HepG2 (cell line): ENCODE measurements at regions not wholly inside any gene's neighbourhood (a gene's known extent, or its start where the extent isn't known, plus 50 kb on each side); places are given as distances from the start of the nearest gene placed in this dataset.

Source experiments
- ATAC-seq: fragments of 200-7000 bp; cut with Tn5 transposase; 3 replicates; pipeline ENCODE4 v1.9.1; 2020; ENCODE audit warnings: mild to moderate bottlenecking, moderate library complexity
- BruUV-seq: library from RNA; stranded (reverse); fragments of 400-500 nt; replicated peaks from 2 replicates; lab custom pipeline; 2021; lab: Mats Ljungman, UMichigan
- CTCF ChIA-PET: fragments of 300-600 bp; formaldehyde crosslinking; extraction: SDS; loops from one replicate; lab custom pipeline; 2021; ENCODE audit warnings: low total read pairs, inconsistent platforms, low intra/inter-chr PET ratio; lab: Yijun Ruan, JAX
- POLR2A ChIA-PET: fragments of 350-600 bp; sonication (Branson Sonifier 250); formaldehyde crosslinking; loops from one replicate; lab custom pipeline; 2020; ENCODE audit warnings: antibody characterized with exemption, inconsistent platforms; lab: Yijun Ruan, JAX
- DNase-seq: peaks from one replicate; pipeline ENCODE4 v3.0.0-alpha.2; 2015; ENCODE audit warnings: low spot score
- FAIRE-seq: peaks from 3 replicates; lab custom pipeline; 2011; peaks lifted over from hg19 to GRCh38; lab: Jason Lieb, UNC
- H2AFZ ChIP-seq: one replicate; pipeline ENCODE4 v1.6.1; 2011; ENCODE audit warnings: low read length, inconsistent platforms
- H3K27ac ChIP-seq: fragments of 300-600 bp; 3 replicates; pipeline ENCODE4 v1.8.0; 2011; ENCODE audit warnings: mixed run types, mild to moderate bottlenecking, mixed read lengths, low read length, inconsistent platforms; ENCODE audit not compliant: insufficient read depth; ENCODE audit errors: extremely low read length
- H3K27me3 ChIP-seq, 2 experiments: fragments of 200-600 bp in 1 of 2; 2 replicates in 1 of 2; 3 replicates in 1 of 2; pipeline versions ENCODE4 v1.6.0 to v1.8.0; 2011; ENCODE audit warnings: low read length in 2 of 2, mild to moderate bottlenecking in 2 of 2, moderate library complexity in 2 of 2, inconsistent platforms in 1 of 2; ENCODE audit not compliant: insufficient read depth in 2 of 2, control insufficient read depth in 1 of 2
- H3K36me3 ChIP-seq, 2 experiments: fragments of 200-600 bp in 1 of 2; replicated peaks in 1 of 2; 2 replicates in 1 of 2; 3 replicates in 1 of 2; pipeline versions ENCODE4 v1.5.1 to v1.8.0; 2011; ENCODE audit warnings: low read length in 2 of 2, inconsistent platforms in 1 of 2; ENCODE audit not compliant: insufficient read depth in 2 of 2, control insufficient read depth in 1 of 2
- H3K4me1 ChIP-seq: 2 replicates; pipeline ENCODE4 v1.5.1; 2012; ENCODE audit warnings: low read length, inconsistent platforms; ENCODE audit not compliant: insufficient read depth
- H3K4me2 ChIP-seq: 2 replicates; pipeline ENCODE4 v1.6.0; 2011; ENCODE audit warnings: low read depth, low read length, inconsistent platforms
- H3K4me3 ChIP-seq, 3 experiments: fragments of 200-600 bp in 1 of 3; sonication (generic), shearing (Covaris generic) in 1 of 3; replicated peaks in 1 of 3; 2 replicates each; pipeline ENCODE4 v1.5.1; 2011 to 2016; ENCODE audit warnings: low read length in 3 of 3, inconsistent platforms in 2 of 3, low read depth in 2 of 3, mild to moderate bottlenecking in 2 of 3, control low read depth in 1 of 3, mixed read lengths in 1 of 3; ENCODE audit not compliant: insufficient read depth in 1 of 3
- H3K79me2 ChIP-seq: one replicate; pipeline ENCODE4 v1.6.1; 2011; ENCODE audit warnings: low read length, inconsistent platforms; ENCODE audit not compliant: insufficient read depth
- H3K9ac ChIP-seq: 2 replicates; pipeline ENCODE4 v1.6.0; 2011; ENCODE audit warnings: mild to moderate bottlenecking, low read depth, low read length, inconsistent platforms; ENCODE audit not compliant: insufficient read depth
- H3K9me3 ChIP-seq: 2 replicates; pipeline ENCODE4 v1.5.1; 2012; ENCODE audit warnings: mild to moderate bottlenecking, low read length
- H4K20me1 ChIP-seq: 2 replicates; pipeline ENCODE4 v1.6.0; 2011; ENCODE audit warnings: inconsistent platforms, mild to moderate bottlenecking, low read length, moderate library complexity; ENCODE audit not compliant: insufficient read depth
- FOXK2 ChIP-seq: fragments of 450-650 bp; IDR thresholded peaks from 2 replicates; pipeline ENCODE4 v1.6.1; 2016
- MTA3 ChIP-seq: sonication (generic); formaldehyde crosslinking; IDR thresholded peaks from 2 replicates; pipeline ENCODE4 v1.4.0; 2020; ENCODE audit warnings: missing genetic modification reagents
- TCF7 ChIP-seq: sonication (generic); IDR thresholded peaks from 2 replicates; pipeline ENCODE4 v1.6.1; 2016; ENCODE audit warnings: antibody characterized with exemption, low read depth
- ZBTB3 ChIP-seq: sonication (generic); formaldehyde crosslinking; IDR thresholded peaks from 2 replicates; pipeline ENCODE4 v1.4.0; 2020; ENCODE audit warnings: low read depth, mild to moderate bottlenecking, moderate library complexity, missing genetic modification reagents, borderline replicate concordance
- ZFP90 ChIP-seq: sonication (generic); formaldehyde crosslinking; IDR thresholded peaks from 2 replicates; pipeline ENCODE4 v1.8.0; 2022; ENCODE audit warnings: missing genetic modification reagents, mild to moderate bottlenecking, inconsistent platforms, borderline replicate concordance
- ZNF12 ChIP-seq: sonication (generic); formaldehyde crosslinking; IDR thresholded peaks from 2 replicates; pipeline ENCODE4 v1.5.0; 2020; ENCODE audit warnings: missing genetic modification reagents
- ZNF207 ChIP-seq: fragments of 450-650 bp; IDR thresholded peaks from 2 replicates; pipeline ENCODE4 v1.6.1; 2016; ENCODE audit warnings: antibody characterized with exemption, borderline replicate concordance
- ZNF292 ChIP-seq: sonication (generic); formaldehyde crosslinking; IDR thresholded peaks from 2 replicates; pipeline ENCODE4 v1.8.1; 2022; ENCODE audit warnings: mild to moderate bottlenecking, low read depth, missing genetic modification reagents, borderline replicate concordance
- ZNF543 ChIP-seq: sonication (generic); formaldehyde crosslinking; IDR thresholded peaks from 2 replicates; pipeline ENCODE4 v1.4.0; 2020; ENCODE audit warnings: mild to moderate bottlenecking, missing genetic modification reagents
- ZNF710 ChIP-seq: sonication (generic); formaldehyde crosslinking; IDR thresholded peaks from 2 replicates; pipeline ENCODE4 v1.5.0; 2020; ENCODE audit warnings: mild to moderate bottlenecking, missing genetic modification reagents, borderline replicate concordance
- WGBS: methylation state at CpG from one replicate; pipeline ENCODE4 v1.1.6; 2017; ENCODE audit warnings: low lambda C conversion rate; 5-methylcytosine and 5-hydroxymethylcytosine counted together
- in situ Hi-C: cut with HindIII; loops from 2 replicates; pipeline ENCODE4 v1.10.0; 2017; ENCODE audit warnings: low pct_unique_long_range_greater_than_20kb; ENCODE audit not compliant: extremely low pct_ligation_motif_present
- intact Hi-C: fragments of 100-400 bp; cut with micrococcal nuclease; formaldehyde crosslinking; loops from one replicate; pipeline ENCODE4 v1.10.0; 2022; ENCODE audit not compliant: unreplicated experiment

GRCh38 chr18:67216846-67217245 is 299.7 kb downstream of the DSEL start:
- H3K27ac ChIP-seq, result no peak overlapping the region
- H3K4me3 ChIP-seq, result no peak overlapping the region
- no peaks in the 10 kb centered on the region for H3K79me2 ChIP-seq
- intact Hi-C loops, result loop anchor here (1.0 to 2.0 kb wide), 5 partner anchors 296 to 1518 kb away; no protein-coding TSS in a partner anchor
- H3K9ac ChIP-seq, result no peak overlapping the region
- WGBS, result 0% methylated on average over 1 of the region's 1 CpG
- DNase-seq (no peak), FAIRE-seq (no peak), ATAC-seq (no peak)
- H3K36me3 ChIP-seq, result no peaks in the 10 kb centered on the region
- no peak overlapping the region for H2AFZ ChIP-seq
- peaks cover 0 to 10% of the 10 kb centered on the region in 2 experiments; a peak in 1 of 5 replicates for H3K27me3 ChIP-seq
- H3K4me2 ChIP-seq, result no peak overlapping the region
- in situ Hi-C loops, result loop anchor here (5.0 to 10.0 kb wide), 2 partner anchors 300 to 1448 kb away; partner anchors contain the start of gene DSEL
- ChIA-PET POLR2A (no interaction called here), CTCF (interaction anchor here (0.5 to 1.6 kb wide), 5 partner anchors 33 to 1519 kb away, joined by 3 to 11 read pairs (median 7); no protein-coding TSS in a partner anchor)
- BruUV-seq, result no TSS peak
- TF ChIP-seq ZBTB3 (CRISPR knock-in tag) (no peak), MTA3 (CRISPR knock-in tag) (no peak), ZNF292 (CRISPR knock-in tag) (no peak), ZNF543 (CRISPR knock-in tag) (no peak), ZNF207 (no peak), FOXK2 (no peak), ZNF12 (CRISPR knock-in tag) (no peak)
- H4K20me1 ChIP-seq, result no peaks in the 10 kb centered on the region
- H3K9me3 ChIP-seq, result no peaks in the 10 kb centered on the region
- H3K4me1 ChIP-seq, result no peaks in the 10 kb centered on the region

- FAIRE-seq, result no peak
- DNase-seq, result no peak
- Histone ChIP-seq H3K9ac (no peak overlapping the region), H3K27me3 (peaks cover 0 to 10% of the 10 kb centered on the region in 2 experiments; a peak in 1 of 5 replicates), H3K4me3 (no peak overlapping the region), H3K79me2 (no peaks in the 10 kb centered on the region), H4K20me1 (no peaks in the 10 kb centered on the region), H3K36me3 (no peaks in the 10 kb centered on the region), H2AFZ (no peak overlapping the region), H3K4me1 (no peaks in the 10 kb centered on the region), H3K9me3 (no peaks in the 10 kb centered on the region), H3K27ac (no peak overlapping the region), H3K4me2 (no peak overlapping the region)
- ChIA-PET POLR2A (no interaction called here), CTCF (no interaction called here)
- in situ Hi-C loops, result loop anchor here (5.0 to 10.0 kb wide), 2 partner anchors 302 to 1449 kb away; partner anchors contain the start of gene DSEL
- no peak for ATAC-seq
- BruUV-seq, result no TSS peak
- TF ChIP-seq TCF7 (no peak), ZFP90 (CRISPR knock-in tag) (no peak), ZNF710 (CRISPR knock-in tag) (no peak)
- intact Hi-C loops, result loop anchor here (2.0 kb wide), 1 partner anchor 495 kb away; no protein-coding TSS in a partner anchor
- 22% methylated on average over 9 of the region's 25 CpGs for WGBS
These were observed 300.8 kb downstream of the DSEL start for GRCh38 chr18:67215686-67216085.
